OCI-LY7 (cell line): ENCODE measurements at regions not wholly inside any gene's neighbourhood (a gene's known extent, or its start where the extent isn't known, plus 50 kb on each side); places are given as distances from the start of the nearest gene placed in this dataset.

Source experiments
- BruUV-seq: library from RNA; stranded (reverse); fragments of 400-500 nt; replicated peaks from 2 replicates; lab custom pipeline; 2021; lab: Mats Ljungman, UMichigan
- CTCF ChIA-PET: fragments of 300-600 bp; sonication (Branson Sonifier 250); formaldehyde crosslinking; loops from one replicate; lab custom pipeline; 2022; ENCODE audit warnings: antibody characterized with exemption; ENCODE audit not compliant: unreplicated experiment; lab: Charles Lee
- POLR2A ChIA-PET: fragments of 300-600 bp; sonication (Branson Sonifier 250); formaldehyde crosslinking; loops from one replicate; lab custom pipeline; 2022; ENCODE audit warnings: antibody characterized with exemption; lab: Charles Lee
- DNase-seq: peaks from one replicate; pipeline ENCODE4 v3.0.0-alpha.2; 2015; ENCODE audit warnings: low spot score
- H2AFZ ChIP-seq: fragments of 200-600 bp; sonication (generic), shearing (Covaris generic); 2 replicates; pipeline ENCODE4 v1.6.1; 2014; ENCODE audit warnings: mild to moderate bottlenecking, antibody characterized with exemption, low read length, moderate library complexity
- H3K27ac ChIP-seq: fragments of 200-600 bp; sonication (generic); 2 replicates; pipeline ENCODE4 v1.5.1; 2014; ENCODE audit warnings: mixed run types, low read depth, mild to moderate bottlenecking, moderate library complexity, low read length, inconsistent platforms; ENCODE audit not compliant: poor library complexity, severe bottlenecking
- H3K36me3 ChIP-seq: fragments of 200-600 bp; sonication (generic); 2 replicates; pipeline ENCODE4 v1.6.1; 2014; ENCODE audit warnings: mild to moderate bottlenecking, antibody characterized with exemption, low read length, moderate library complexity, mixed read lengths; ENCODE audit not compliant: insufficient read depth
- H3K4me1 ChIP-seq: fragments of 200-600 bp; sonication (generic); 2 replicates; pipeline ENCODE4 v1.5.1; 2014; ENCODE audit warnings: mild to moderate bottlenecking, low read length; ENCODE audit not compliant: insufficient read depth, poor library complexity, severe bottlenecking
- H3K4me2 ChIP-seq: fragments of 200-600 bp; sonication (generic); 2 replicates; pipeline ENCODE4 v1.6.1; 2014; ENCODE audit warnings: mild to moderate bottlenecking, low read length
- H3K4me3 ChIP-seq: fragments of 200-600 bp; sonication (generic); 2 replicates; pipeline ENCODE4 v1.5.1; 2014; ENCODE audit warnings: mild to moderate bottlenecking, low read depth, low read length; ENCODE audit not compliant: poor library complexity, severe bottlenecking
- H3K79me2 ChIP-seq: fragments of 200-600 bp; sonication (generic); 2 replicates; pipeline ENCODE4 v1.6.1; 2016; ENCODE audit warnings: low read depth, mild to moderate bottlenecking, low read length, moderate library complexity, mixed read lengths; ENCODE audit not compliant: insufficient read depth
- H3K9me2 ChIP-seq: fragments of 200-600 bp; sonication (generic); 2 replicates; pipeline ENCODE4 v1.6.1; 2016; ENCODE audit warnings: mild to moderate bottlenecking, low read length, mixed read lengths; ENCODE audit not compliant: insufficient read depth
- H3K9me3 ChIP-seq: fragments of 200-600 bp; sonication (generic); 2 replicates; pipeline ENCODE4 v1.6.1; 2014; ENCODE audit warnings: mild to moderate bottlenecking, mixed run types, low read length, mixed read lengths
- H4K20me1 ChIP-seq: fragments of 200-600 bp; sonication (generic); 2 replicates; pipeline ENCODE4 v1.6.1; 2014; ENCODE audit warnings: mild to moderate bottlenecking, antibody characterized with exemption, low read length, moderate library complexity, mixed read lengths; ENCODE audit not compliant: insufficient read depth
- CTCF ChIP-seq: fragments of 200-600 bp; sonication (generic); conservative IDR thresholded peaks from 2 replicates; pipeline ENCODE4 v1.5.1; 2014; ENCODE audit warnings: mild to moderate bottlenecking, antibody characterized with exemption, low read length, moderate library complexity, mixed read lengths
- EZH2phosphoT487 ChIP-seq: fragments of 200-600 bp; sonication (generic); IDR thresholded peaks from 2 replicates; pipeline ENCODE4 v1.6.1; 2018; ENCODE audit warnings: low read depth, borderline replicate concordance, mild to moderate bottlenecking, mixed run types, antibody characterized with exemption, low read length, moderate library complexity, mixed read lengths
- intact Hi-C: fragments of 100-400 bp; cut with micrococcal nuclease; formaldehyde crosslinking; loops from one replicate; pipeline ENCODE4 v1.10.0; 2022; ENCODE audit not compliant: unreplicated experiment

GRCh38 chr2:140128909-140129308, 1348.7 kb upstream of the NXPH2 start:
- Histone ChIP-seq H3K9me3 (no peaks in the 10 kb centered on the region), H2AFZ (no peak overlapping the region), H3K9me2 (no peaks in the 10 kb centered on the region), H3K4me1 (no peaks in the 10 kb centered on the region), H3K79me2 (no peaks in the 10 kb centered on the region), H3K4me3 (no peak overlapping the region), H3K36me3 (no peaks in the 10 kb centered on the region), H3K4me2 (no peak overlapping the region), H3K27ac (no peak overlapping the region), H4K20me1 (no peaks in the 10 kb centered on the region)
- no TSS peak for BruUV-seq
- CTCF ChIA-PET: no interaction called here
- no peak for DNase-seq
- POLR2A ChIA-PET: no interaction called here
- TF ChIP-seq CTCF (no peak), EZH2phosphoT487 (no peak)
- intact Hi-C loops: no loop called here

GRCh38 chr2:140122001-140122400, 1341.8 kb upstream of the NXPH2 start:
- Histone ChIP-seq H3K79me2 (no peaks in the 10 kb centered on the region), H3K4me3 (no peak overlapping the region), H3K36me3 (no peaks in the 10 kb centered on the region), H4K20me1 (no peaks in the 10 kb centered on the region), H3K27ac (no peak overlapping the region), H3K4me2 (no peak overlapping the region), H3K4me1 (no peaks in the 10 kb centered on the region), H3K9me3 (no peaks in the 10 kb centered on the region), H3K9me2 (no peaks in the 10 kb centered on the region), H2AFZ (no peak overlapping the region)
- no peak for DNase-seq
- intact Hi-C loops: no loop called here
- CTCF ChIA-PET: no interaction called here
- TF ChIP-seq EZH2phosphoT487 (no peak), CTCF (no peak)
- POLR2A ChIA-PET: no interaction called here
- BruUV-seq: no TSS peak

- CTCF ChIA-PET: no interaction called here
- no peak for TF ChIP-seq CTCF
- TF ChIP-seq EZH2phosphoT487: no peak
- Histone ChIP-seq H3K4me2 (no peak overlapping the region), H3K4me1 (no peaks in the 10 kb centered on the region), H3K27ac (no peak overlapping the region), H3K36me3 (no peaks in the 10 kb centered on the region), H3K9me3 (no peaks in the 10 kb centered on the region), H4K20me1 (no peaks in the 10 kb centered on the region), H2AFZ (no peak overlapping the region), H3K9me2 (no peaks in the 10 kb centered on the region), H3K4me3 (no peak overlapping the region), H3K79me2 (no peaks in the 10 kb centered on the region)
- DNase-seq: no peak
- POLR2A ChIA-PET: interaction anchor here (0.7 kb wide), 1 partner anchor 165 kb away, joined by 3 read pairs; no protein-coding TSS in a partner anchor
- intact Hi-C loops: no loop called here
- BruUV-seq: no TSS peak
Measured at GRCh38 chr2:140117386-140117785, 1337.2 kb upstream of the NXPH2 start.
